ENCODE measurements at regions not wholly inside any gene's neighbourhood (a gene's known extent, or its start where the extent isn't known, plus 50 kb on each side); places are given as distances from the start of the nearest gene placed in this dataset.

DNA sequence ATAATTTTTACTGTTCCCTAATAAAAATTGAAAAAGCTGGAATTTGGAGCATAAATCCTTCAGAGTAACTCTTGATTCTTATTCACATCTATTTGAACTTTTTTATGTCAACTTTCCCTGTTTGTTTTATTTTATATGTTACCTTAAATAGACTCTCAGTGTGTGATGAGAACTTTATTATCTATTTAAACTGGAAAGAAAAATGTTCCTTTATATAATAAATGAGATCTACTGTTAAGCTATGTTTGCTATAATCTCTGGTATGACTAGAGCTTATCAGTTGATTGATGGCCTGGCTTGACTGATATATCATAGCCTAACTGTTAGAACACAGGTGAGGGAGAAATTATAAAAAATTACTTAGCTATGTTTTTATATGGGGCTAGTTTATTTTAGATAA, 330.6 kb upstream of the EPHA6 start:
- Histone ChIP-seq H3K27ac (no peak overlapping the region), H3K9me3 (no peaks in the 10 kb centered on the region), H3K4me3 (no peak overlapping the region), H3K4me1 (no peaks in the 10 kb centered on the region), H3K27me3 (no peaks in the 10 kb centered on the region), H3K36me3 (no peaks in the 10 kb centered on the region)
- no peak for DNase-seq
- intact Hi-C loops (cut with DNase I), result no loop called here
- ATAC-seq, result no peak
- TF ChIP-seq, protein P1, sequence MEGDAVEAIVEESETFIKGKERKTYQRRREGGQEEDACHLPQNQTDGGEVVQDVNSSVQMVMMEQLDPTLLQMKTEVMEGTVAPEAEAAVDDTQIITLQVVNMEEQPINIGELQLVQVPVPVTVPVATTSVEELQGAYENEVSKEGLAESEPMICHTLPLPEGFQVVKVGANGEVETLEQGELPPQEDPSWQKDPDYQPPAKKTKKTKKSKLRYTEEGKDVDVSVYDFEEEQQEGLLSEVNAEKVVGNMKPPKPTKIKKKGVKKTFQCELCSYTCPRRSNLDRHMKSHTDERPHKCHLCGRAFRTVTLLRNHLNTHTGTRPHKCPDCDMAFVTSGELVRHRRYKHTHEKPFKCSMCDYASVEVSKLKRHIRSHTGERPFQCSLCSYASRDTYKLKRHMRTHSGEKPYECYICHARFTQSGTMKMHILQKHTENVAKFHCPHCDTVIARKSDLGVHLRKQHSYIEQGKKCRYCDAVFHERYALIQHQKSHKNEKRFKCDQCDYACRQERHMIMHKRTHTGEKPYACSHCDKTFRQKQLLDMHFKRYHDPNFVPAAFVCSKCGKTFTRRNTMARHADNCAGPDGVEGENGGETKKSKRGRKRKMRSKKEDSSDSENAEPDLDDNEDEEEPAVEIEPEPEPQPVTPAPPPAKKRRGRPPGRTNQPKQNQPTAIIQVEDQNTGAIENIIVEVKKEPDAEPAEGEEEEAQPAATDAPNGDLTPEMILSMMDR (IDR thresholded peaks at IDR 0.05), result no peak

GRCh38 chr3:96488708-96489107, 325.7 kb upstream of the EPHA6 start:
- DNase-seq, result no peak
- no peak for ATAC-seq
- Histone ChIP-seq H3K27me3 (no peaks in the 10 kb centered on the region), H3K4me3 (no peak overlapping the region), H3K9me3 (no peaks in the 10 kb centered on the region), H3K36me3 (no peaks in the 10 kb centered on the region), H3K4me1 (no peaks in the 10 kb centered on the region), H3K27ac (no peak overlapping the region)
- TF ChIP-seq, protein P1 (IDR thresholded peaks at IDR 0.05), result no peak
- intact Hi-C loops (cut with DNase I), result no loop called here

GRCh38 chr3:96491023-96491422, 323.4 kb upstream of the EPHA6 start:
- H3K4me3 ChIP-seq, result no peak overlapping the region
- H3K9me3 ChIP-seq, result no peaks in the 10 kb centered on the region
- DNase-seq (no peak), ATAC-seq (no peak)
- H3K4me1 ChIP-seq, result no peaks in the 10 kb centered on the region
- intact Hi-C loops (cut with DNase I), result no loop called here
- no peaks in the 10 kb centered on the region for H3K36me3 ChIP-seq
- H3K27ac ChIP-seq, result no peak overlapping the region
- H3K27me3 ChIP-seq, result no peaks in the 10 kb centered on the region
- TF ChIP-seq, protein P1 (IDR thresholded peaks at IDR 0.05), result no peak

DNA sequence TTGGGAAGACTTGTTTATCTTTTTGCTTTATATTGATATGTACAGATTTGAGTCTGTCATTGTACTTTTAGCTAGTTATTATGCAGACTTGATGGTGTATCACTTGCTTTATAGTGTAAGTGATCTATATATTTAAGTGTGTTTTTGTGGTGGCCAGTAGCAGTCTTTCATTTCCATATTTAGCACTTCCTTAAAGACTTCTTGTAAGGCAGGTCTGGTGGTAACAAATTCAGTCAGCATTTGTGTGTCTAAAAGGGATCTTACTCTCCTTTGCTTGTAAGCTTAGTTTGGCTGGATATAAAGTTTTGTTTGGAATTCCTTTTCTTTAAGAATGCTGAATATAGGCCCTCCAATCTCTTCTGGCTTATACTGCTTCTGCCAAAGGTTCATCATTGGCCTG, 322.5 kb upstream of the EPHA6 start:
- DNase-seq, result no peak
- intact Hi-C loops (cut with DNase I), result no loop called here
- Histone ChIP-seq H3K27me3 (no peaks in the 10 kb centered on the region), H3K4me1 (no peaks in the 10 kb centered on the region), H3K4me3 (no peak overlapping the region), H3K36me3 (no peaks in the 10 kb centered on the region), H3K9me3 (no peaks in the 10 kb centered on the region), H3K27ac (no peak overlapping the region)
- TF ChIP-seq, protein P1 (IDR thresholded peaks at IDR 0.05), result no peak
- ATAC-seq, result no peak

- DNase-seq (no peak), ATAC-seq (no peak)
- Histone ChIP-seq H3K27ac (no peak overlapping the region), H3K27me3 (no peaks in the 10 kb centered on the region), H3K36me3 (no peaks in the 10 kb centered on the region), H3K4me3 (no peak overlapping the region), H3K9me3 (no peaks in the 10 kb centered on the region), H3K4me1 (no peaks in the 10 kb centered on the region)
- intact Hi-C loops (cut with DNase I), result no loop called here
- TF ChIP-seq, protein P1 (IDR thresholded peaks at IDR 0.05), result no peak
Observed at GRCh38 chr3:96510334-96510733, 304.1 kb upstream of the EPHA6 start.

DNA sequence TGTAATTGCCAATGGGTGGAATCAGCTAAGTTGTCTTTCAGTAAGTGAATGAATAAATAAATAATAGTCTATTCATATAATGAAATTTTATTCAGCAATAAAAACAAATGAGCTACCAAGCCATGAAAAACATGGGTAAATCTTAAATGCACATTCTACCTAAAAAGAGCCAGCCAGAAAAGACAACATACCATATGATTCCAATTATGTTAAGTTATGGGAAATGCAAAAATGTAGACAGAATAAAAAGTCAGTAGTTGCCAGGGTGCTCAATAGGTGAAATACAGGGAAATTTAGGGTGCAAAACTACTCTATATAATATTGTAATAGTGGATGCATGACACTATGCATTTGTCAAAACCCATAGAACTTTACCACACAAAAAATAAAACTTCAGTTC, 277.2 kb upstream of the EPHA6 start:
- H3K4me1 ChIP-seq, result no peaks in the 10 kb centered on the region
- DNase-seq (no peak), ATAC-seq (no peak)
- H3K27me3 ChIP-seq, result no peaks in the 10 kb centered on the region
- no peak overlapping the region for H3K27ac ChIP-seq
- TF ChIP-seq, protein P1 (IDR thresholded peaks at IDR 0.05), result no peak
- H3K4me3 ChIP-seq, result no peak overlapping the region
- H3K36me3 ChIP-seq, result no peaks in the 10 kb centered on the region
- no peaks in the 10 kb centered on the region for H3K9me3 ChIP-seq
- intact Hi-C loops (cut with DNase I), result no loop called here
